IMR-90 (cell line): ENCODE measurements at regions not wholly inside any gene's neighbourhood (a gene's known extent, or its start where the extent isn't known, plus 50 kb on each side); places are given as distances from the start of the nearest gene placed in this dataset.
"Not testable (repeated sequence)": the region's sequence is repeated elsewhere in the genome, so short reads cannot be mapped to it uniquely, and the experiment has no call there.

ENCODE experiments used
- ATAC-seq: fragments of 200-7000 bp; cut with Tn5 transposase; 2 replicates; pipeline ENCODE4 v1.9.1; 2020; ENCODE audit warnings: low read depth, mild to moderate bottlenecking, moderate library complexity
- BruUV-seq: library from RNA; stranded (reverse); fragments of 400-500 nt; replicated peaks from 2 replicates; lab custom pipeline; 2021; lab: Mats Ljungman, UMichigan
- CTCF ChIA-PET: fragments of 300-600 bp; formaldehyde crosslinking; extraction: SDS; loops from one replicate; lab custom pipeline; 2021; ENCODE audit warnings: antibody characterized with exemption; lab: Yijun Ruan, JAX
- POLR2A ChIA-PET: fragments of 300-600 bp; sonication (Branson Sonifier 250); formaldehyde crosslinking; loops from one replicate; lab custom pipeline; 2022; ENCODE audit warnings: antibody characterized with exemption; ENCODE audit not compliant: unreplicated experiment; lab: Charles Lee
- DNase-seq: peaks from one replicate; pipeline ENCODE4 v3.0.0; 2013
- H2AFZ ChIP-seq: replicated peaks from 2 replicates; pipeline ENCODE3; 2013; ENCODE audit warnings: low read length, mild to moderate bottlenecking; ENCODE audit not compliant: poor library complexity
- H2AK5ac ChIP-seq: 2 replicates; pipeline ENCODE4 v1.6.1; 2013; ENCODE audit warnings: low read depth, low read length, inconsistent platforms
- H2AK9ac ChIP-seq: replicated peaks from 2 replicates; pipeline ENCODE3; 2013; ENCODE audit warnings: mild to moderate bottlenecking, low read depth, low read length, moderate library complexity; ENCODE audit not compliant: poor library complexity
- H2BK120ac ChIP-seq: 2 replicates; pipeline ENCODE4 v1.6.1; 2013; ENCODE audit warnings: low read depth, low read length, inconsistent platforms
- H2BK15ac ChIP-seq: 3 replicates; pipeline ENCODE4 v1.6.1; 2013; ENCODE audit warnings: low read depth, low read length, inconsistent platforms
- H2BK20ac ChIP-seq: 2 replicates; pipeline ENCODE4 v1.6.1; 2013; ENCODE audit warnings: low read depth, mild to moderate bottlenecking, inconsistent platforms, low read length, moderate library complexity
- H2BK5ac ChIP-seq: 2 replicates; pipeline ENCODE4 v1.6.1; 2013; ENCODE audit warnings: mild to moderate bottlenecking, low read depth, low read length, inconsistent platforms; ENCODE audit not compliant: poor library complexity, severe bottlenecking
- H3K14ac ChIP-seq: replicated peaks from 2 replicates; pipeline ENCODE4 v1.6.1; 2013; ENCODE audit warnings: low read depth, low read length, inconsistent platforms
- H3K18ac ChIP-seq: 2 replicates; pipeline ENCODE4 v1.6.1; 2013; ENCODE audit warnings: low read depth, low read length, control low read depth
- H3K23ac ChIP-seq: 2 replicates; pipeline ENCODE4 v1.6.1; 2013; ENCODE audit warnings: low read depth, low read length, inconsistent platforms
- H3K27ac ChIP-seq: 2 replicates; pipeline ENCODE4 v1.5.1; 2013; ENCODE audit warnings: mild to moderate bottlenecking, control low read depth, low read length; ENCODE audit not compliant: insufficient read depth
- H3K27me3 ChIP-seq: 2 replicates; pipeline ENCODE4 v1.6.1; 2013; ENCODE audit warnings: low read length; ENCODE audit not compliant: control insufficient read depth, insufficient read depth
- H3K36me3 ChIP-seq: 2 replicates; pipeline ENCODE4 v1.6.1; 2013; ENCODE audit warnings: low read length, mixed read lengths; ENCODE audit not compliant: control insufficient read depth, insufficient read depth
- H3K4ac ChIP-seq: 2 replicates; pipeline ENCODE4 v1.6.1; 2013; ENCODE audit warnings: low read depth, low read length, inconsistent platforms
- H3K4me1 ChIP-seq: 2 replicates; pipeline ENCODE4 v1.6.1; 2013; ENCODE audit warnings: low read length, mixed read lengths; ENCODE audit not compliant: control insufficient read depth, insufficient read depth
- H3K4me2 ChIP-seq: 2 replicates; pipeline ENCODE4 v1.6.1; 2013; ENCODE audit warnings: low read depth, mild to moderate bottlenecking, control low read depth, low read length, moderate library complexity
- H3K4me3 ChIP-seq: 2 replicates; pipeline ENCODE4 v1.5.1; 2013; ENCODE audit warnings: low read depth, mild to moderate bottlenecking, control low read depth, low read length, moderate library complexity; ENCODE audit not compliant: insufficient read depth
- H3K56ac ChIP-seq: 2 replicates; pipeline ENCODE4 v1.6.1; 2013; ENCODE audit warnings: low read length, inconsistent platforms; ENCODE audit not compliant: insufficient read depth; ENCODE audit errors: extremely low read depth
- H3K79me1 ChIP-seq, 2 experiments: 2 replicates each; pipeline ENCODE4 v1.6.1; 2013; ENCODE audit warnings: low read length in 2 of 2, inconsistent platforms in 1 of 2, low read depth in 1 of 2
- H3K9ac ChIP-seq: 2 replicates; pipeline ENCODE4 v1.6.1; 2013; ENCODE audit warnings: low read depth, low read length, control low read depth
- H3K9me1 ChIP-seq: 2 replicates; pipeline ENCODE4 v1.6.1; 2013; ENCODE audit warnings: low read length, inconsistent platforms; ENCODE audit not compliant: insufficient read depth
- H3K9me3 ChIP-seq: 2 replicates; pipeline ENCODE4 v1.6.1; 2013; ENCODE audit warnings: low read length; ENCODE audit not compliant: control insufficient read depth, insufficient read depth
- H4K20me1 ChIP-seq: 2 replicates; pipeline ENCODE4 v1.6.1; 2013; ENCODE audit warnings: low read length, inconsistent platforms; ENCODE audit not compliant: insufficient read depth
- H4K5ac ChIP-seq: 2 replicates; pipeline ENCODE4 v1.6.1; 2013; ENCODE audit warnings: mild to moderate bottlenecking, low read depth, low read length, control low read depth
- H4K8ac ChIP-seq, 2 experiments: 2 replicates each; pipeline ENCODE4 v1.6.1; 2013; ENCODE audit warnings: low read depth in 2 of 2, low read length in 2 of 2, control low read depth in 1 of 2, inconsistent platforms in 1 of 2
- H4K91ac ChIP-seq: 2 replicates; pipeline ENCODE4 v1.6.1; 2013; ENCODE audit warnings: low read depth, low read length, inconsistent platforms; ENCODE audit not compliant: insufficient read depth
- WGBS, 2 experiments: methylation state at CpG; one replicate each; pipeline versions ENCODE4 v1.1.5 to v1.1.7; 2013; ENCODE audit warnings: missing lambda C conversion rate in 2 of 2; ENCODE audit not compliant: insufficient read length in 1 of 2; ENCODE audit errors: extremely low coverage in 2 of 2; 5-methylcytosine and 5-hydroxymethylcytosine counted together
- dilution Hi-C: fragments of 300-500 bp; cut with HindIII; formaldehyde crosslinking; loops from one replicate; pipeline ENCODE4 v1.14.3; 2018; ENCODE audit warnings: low sequenced_read_pairs; ENCODE audit not compliant: unreplicated experiment
- in situ Hi-C: fragments of 300-500 bp; cut with MboI; formaldehyde crosslinking; loops from 3 replicates; pipeline ENCODE4 v1.14.3; 2019; ENCODE audit warnings: low sequenced_read_pairs, inconsistent platforms, mixed read lengths
- intact Hi-C: fragments of 100-400 bp; cut with micrococcal nuclease; formaldehyde crosslinking; loops from 2 replicates; pipeline ENCODE4 v1.10.0; 2022

GRCh38 chrX:153251952-153252351 is 69.6 kb downstream of the PNMA6F start:
- POLR2A ChIA-PET, H3K23ac ChIP-seq: not testable (repeated sequence)
- no CpG with 5 or more reads among the region's 12 CpGs for WGBS, 2 experiments

GRCh38 chrX:153250762-153251161 is 70.8 kb downstream of the PNMA6F start:
- H4K8ac ChIP-seq, BruUV-seq, H2BK120ac ChIP-seq, H2BK15ac ChIP-seq, DNase-seq, H3K14ac ChIP-seq, H3K4me3 ChIP-seq, H3K56ac ChIP-seq, H3K79me1 ChIP-seq, H4K5ac ChIP-seq, H4K20me1 ChIP-seq, H3K27me3 ChIP-seq, intact Hi-C loops, POLR2A ChIA-PET, H3K4me2 ChIP-seq, H3K9me1 ChIP-seq, H3K23ac ChIP-seq, H3K4me1 ChIP-seq, H3K9ac ChIP-seq, H3K18ac ChIP-seq, H3K36me3 ChIP-seq, H2AK5ac ChIP-seq, H2BK5ac ChIP-seq, H3K9me3 ChIP-seq, H3K4ac ChIP-seq, dilution Hi-C loops, H3K27ac ChIP-seq, H2BK20ac ChIP-seq, H4K91ac ChIP-seq, H2AK9ac ChIP-seq, H2AFZ ChIP-seq, ATAC-seq, in situ Hi-C loops: not testable (repeated sequence)
- WGBS, 2 experiments = no CpG with 5 or more reads among the region's 1 CpG
- CTCF ChIA-PET = interaction anchor here (0.6 kb wide), 1 partner anchor 179 kb away, joined by 4 read pairs; no protein-coding TSS in a partner anchor

More at GRCh38 chrX:153251952-153252351, 69.6 kb downstream of the PNMA6F start:
- H2BK20ac ChIP-seq, H2AFZ ChIP-seq, H2BK15ac ChIP-seq, DNase-seq, H4K8ac ChIP-seq, H3K36me3 ChIP-seq, H4K5ac ChIP-seq, H3K14ac ChIP-seq, dilution Hi-C loops, H3K9me1 ChIP-seq, H3K4me1 ChIP-seq, in situ Hi-C loops, H2BK5ac ChIP-seq, H2AK5ac ChIP-seq, H4K20me1 ChIP-seq, H3K27me3 ChIP-seq, H3K56ac ChIP-seq, H4K91ac ChIP-seq, ATAC-seq, H2BK120ac ChIP-seq, H3K79me1 ChIP-seq, H3K4ac ChIP-seq, H3K4me2 ChIP-seq, H3K9ac ChIP-seq, CTCF ChIA-PET, H3K9me3 ChIP-seq, H2AK9ac ChIP-seq, H3K18ac ChIP-seq, H3K4me3 ChIP-seq, BruUV-seq, intact Hi-C loops, H3K27ac ChIP-seq: not testable (repeated sequence)
